ENCODE measurements at regions not wholly inside any gene's neighbourhood (a gene's known extent, or its start where the extent isn't known, plus 50 kb on each side); places are given as distances from the start of the nearest gene placed in this dataset.

GRCh38 chr2:8486141-8486540 lies 195.7 kb upstream of the ID2 start:
- no peak overlapping the region for H3K4me3 Mint-ChIP-seq
- CTCF ChIA-PET: no interaction called here
- DNase-seq (no peak), ATAC-seq (ENCODE audit: low read depth) (no peak)
- POLR2A ChIA-PET: interaction anchor here (0.7 kb wide), 1 partner anchor 193 kb away, joined by 3 read pairs; no protein-coding TSS in a partner anchor
- no peak for TF ChIP-seq CTCF (IDR thresholded peaks at IDR 0.05)
- H3K36me3 Mint-ChIP-seq (ENCODE audit: low read depth): no peaks in the 10 kb centered on the region
- no peak overlapping the region for H3K27ac Mint-ChIP-seq
- H3K4me1 Mint-ChIP-seq: peaks cover 36% of the 10 kb centered on the region
- intact Hi-C loops (cut with micrococcal nuclease): no loop called here
- no peaks in the 10 kb centered on the region for H3K9me3 Mint-ChIP-seq
- peaks cover 83% of the 10 kb centered on the region for H3K27me3 Mint-ChIP-seq

GRCh38 chr2:8487461-8487932 lies 194.4 kb upstream of the ID2 start:
- Mint-ChIP-seq H3K4me1 (peaks cover 29% of the 10 kb centered on the region), H3K27me3 (peaks cover 83% of the 10 kb centered on the region), H3K9me3 (no peaks in the 10 kb centered on the region), H3K36me3 (ENCODE audit: low read depth) (no peaks in the 10 kb centered on the region), H3K27ac (peak overlapping the region; percentile 57), H3K4me3 (peak overlapping the region; percentile 73)
- POLR2A ChIA-PET: interaction anchor here (1.3 to 3.2 kb wide), 3 partner anchors 10 to 56 kb away, joined by 3 to 15 read pairs (median 5); no protein-coding TSS in a partner anchor
- CTCF ChIA-PET: no interaction called here
- TF ChIP-seq CTCF (IDR thresholded peaks at IDR 0.05): no peak
- ATAC-seq (ENCODE audit: low read depth) (peak; percentile 5), DNase-seq (no peak)
- intact Hi-C loops (cut with micrococcal nuclease): no loop called here

GRCh38 chr2:8488001-8488738 lies 193.7 kb upstream of the ID2 start:
- DNase-seq: peak; percentile 34

GRCh38 chr2:8489221-8489620 lies 192.6 kb upstream of the ID2 start:
- peaks cover 80% of the 10 kb centered on the region for H3K27me3 Mint-ChIP-seq
- peak overlapping the region; percentile 33 for H3K27ac Mint-ChIP-seq
- CTCF ChIA-PET: no interaction called here
- ATAC-seq (ENCODE audit: low read depth) (no peak), DNase-seq (no peak)
- H3K9me3 Mint-ChIP-seq: no peaks in the 10 kb centered on the region
- no peak overlapping the region for H3K4me3 Mint-ChIP-seq
- H3K36me3 Mint-ChIP-seq (ENCODE audit: low read depth): no peaks in the 10 kb centered on the region
- POLR2A ChIA-PET: interaction anchor here (1.5 to 3.2 kb wide), 4 partner anchors 11 to 56 kb away, joined by 4 to 15 read pairs (median 6); no protein-coding TSS in a partner anchor
- intact Hi-C loops (cut with micrococcal nuclease): no loop called here
- peaks cover 29% of the 10 kb centered on the region for H3K4me1 Mint-ChIP-seq
- TF ChIP-seq CTCF (IDR thresholded peaks at IDR 0.05): no peak

More at GRCh38 chr2:8488001-8488738, 193.7 kb upstream of the ID2 start:
- POLR2A ChIA-PET: interaction anchor here (0.6 to 3.2 kb wide), 6 partner anchors 10 to 64 kb away, joined by 3 to 15 read pairs (median 6); no protein-coding TSS in a partner anchor
- Mint-ChIP-seq H3K27me3 (peaks cover 81% of the 10 kb centered on the region), H3K4me3 (peak overlapping the region; percentile 73), H3K4me1 (peaks cover 29% of the 10 kb centered on the region), H3K9me3 (no peaks in the 10 kb centered on the region), H3K36me3 (ENCODE audit: low read depth) (no peaks in the 10 kb centered on the region), H3K27ac (peak overlapping the region; percentile 57)
- CTCF ChIA-PET: no interaction called here
- ATAC-seq (ENCODE audit: low read depth): peak; percentile 92
- TF ChIP-seq CTCF (IDR thresholded peaks at IDR 0.05): no peak
- intact Hi-C loops (cut with micrococcal nuclease): loop anchor here (1.0 kb wide), 3 partner anchors 10 to 55 kb away; no protein-coding TSS in a partner anchor

GRCh38 chr2:8489751-8490150 lies 192.1 kb upstream of the ID2 start:
- intact Hi-C loops (cut with micrococcal nuclease): no loop called here
- no peak for TF ChIP-seq CTCF (IDR thresholded peaks at IDR 0.05)
- Mint-ChIP-seq H3K4me1 (peaks cover 29% of the 10 kb centered on the region), H3K27ac (no peak overlapping the region), H3K4me3 (no peak overlapping the region), H3K27me3 (peaks cover 81% of the 10 kb centered on the region), H3K9me3 (no peaks in the 10 kb centered on the region), H3K36me3 (ENCODE audit: low read depth) (no peaks in the 10 kb centered on the region)
- POLR2A ChIA-PET: interaction anchor here (1.9 to 3.2 kb wide), 2 partner anchors 12 to 14 kb away, joined by 6 to 15 read pairs; no protein-coding TSS in a partner anchor
- ATAC-seq (ENCODE audit: low read depth) (no peak), DNase-seq (no peak)
- CTCF ChIA-PET: no interaction called here

All from activated B cell treated with CpG ODN at 0.5 μM for 24 hours (primary cell).